ENCODE measurements at regions not wholly inside any gene's neighbourhood (a gene's known extent, or its start where the extent isn't known, plus 50 kb on each side); places are given as distances from the start of the nearest gene placed in this dataset.
"Not testable (repeated sequence)": the region's sequence is repeated elsewhere in the genome, so short reads cannot be mapped to it uniquely, and the experiment has no call there.

DNA sequence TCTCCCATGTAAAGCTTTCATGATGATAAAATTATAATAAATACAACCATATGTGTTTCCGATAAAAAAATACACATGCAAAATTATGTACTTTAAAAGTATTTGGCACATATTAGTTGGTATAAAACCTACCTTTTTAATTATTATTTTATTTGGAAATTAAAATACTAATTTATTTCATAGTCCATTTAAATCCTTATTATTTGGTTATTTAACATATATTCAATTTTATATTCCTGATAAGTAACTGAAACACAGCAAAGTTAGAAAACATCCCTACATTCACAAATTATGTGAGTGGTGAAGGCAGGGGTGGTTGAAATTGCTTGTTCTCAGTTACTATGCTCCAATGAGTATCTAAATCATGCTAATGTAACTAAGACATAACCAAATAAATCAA lies 920.5 kb downstream of the SLITRK1 start:
- H3K9me3 ChIP-seq (ENCODE audit: control insufficient read depth in 4 of 4, low read length in 3 of 4): no peaks in the 10 kb centered on the region
- over 99% methylated on average over 1 of the region's 1 CpG for WGBS

DNA sequence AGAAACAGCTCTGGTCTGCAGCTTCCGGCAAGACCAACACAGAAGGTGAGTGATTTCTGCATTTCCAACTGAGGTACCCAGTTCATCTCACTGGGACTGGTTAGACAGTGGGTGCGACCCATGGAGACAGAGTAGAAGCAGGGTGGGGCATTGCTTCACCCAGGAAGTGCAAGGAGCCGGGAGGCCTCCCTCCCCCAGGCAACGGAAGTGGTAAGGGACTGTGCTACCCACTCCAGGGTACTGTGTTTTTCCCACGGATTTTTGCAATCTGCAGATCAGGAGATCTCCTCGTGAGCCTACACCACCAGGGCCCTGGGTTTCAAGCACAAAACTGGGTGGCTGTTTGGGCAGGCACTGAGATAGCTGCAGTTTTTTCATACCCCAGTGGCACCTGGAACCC lies 929.9 kb downstream of the SLITRK1 start:
- not testable (repeated sequence) for H3K9ac ChIP-seq (ENCODE audit: low read depth in 1 of 2, low read length in 2 of 2); DNase-seq (ENCODE audit: low spot score); H3K9me3 ChIP-seq (ENCODE audit: control insufficient read depth in 4 of 4, low read length in 3 of 4); H3K4me1 ChIP-seq (ENCODE audit: control insufficient read depth in 4 of 4, insufficient read depth in 4 of 4, low read length in 3 of 4); H3K36me3 ChIP-seq (ENCODE audit: control insufficient read depth in 4 of 4, insufficient read depth in 3 of 4, low read depth in 1 of 4, low read length in 3 of 4); H3K27ac ChIP-seq (ENCODE audit: low read depth in 1 of 2, low read length in 2 of 2); H3K27me3 ChIP-seq (ENCODE audit: control insufficient read depth in 4 of 4, insufficient read depth in 4 of 4, low read length in 3 of 4); H3K4me3 ChIP-seq (ENCODE audit: low read depth in 1 of 3, low read length in 3 of 3)
- 75% methylated on average over 6 of the region's 6 CpGs for WGBS

More for the DNA sequence above, 920.5 kb downstream of the SLITRK1 start:
- no peaks in the 10 kb centered on the region for H3K4me1 ChIP-seq (ENCODE audit: control insufficient read depth in 4 of 4, insufficient read depth in 4 of 4, low read length in 3 of 4)
- no peak for DNase-seq (ENCODE audit: low spot score)
- no peaks in the 10 kb centered on the region for H3K36me3 ChIP-seq (ENCODE audit: control insufficient read depth in 4 of 4, insufficient read depth in 3 of 4, low read depth in 1 of 4, low read length in 3 of 4)
- peaks cover 0 to 2% (median 0%) of the 10 kb centered on the region in 4 donors for H3K27me3 ChIP-seq (ENCODE audit: control insufficient read depth in 4 of 4, insufficient read depth in 4 of 4, low read length in 3 of 4)
- no peak overlapping the region for H3K9ac ChIP-seq (ENCODE audit: low read depth in 1 of 2, low read length in 2 of 2)
- TF ChIP-seq RAD21 (IDR thresholded peaks at IDR 0.05) (no peak), SP1 (IDR thresholded peaks at IDR 0.05) (no peak), HNF4G (IDR thresholded peaks at IDR 0.05) (no peak), RXRA (IDR thresholded peaks at IDR 0.05) (no peak), GABPA (IDR thresholded peaks at IDR 0.05 in 1 of 2, conservative IDR thresholded peaks at IDR 0.05 in 1 of 2) (no peak), HNF4A (conservative IDR thresholded peaks at IDR 0.05) (no peak), TAF1 (conservative IDR thresholded peaks at IDR 0.05) (no peak), FOXA2 (IDR thresholded peaks at IDR 0.05) (no peak), YY1 (IDR thresholded peaks at IDR 0.05) (no peak), JUND (IDR thresholded peaks at IDR 0.05) (no peak), EGR1 (IDR thresholded peaks at IDR 0.05; ENCODE audit: low read depth in 2 of 2) (no peak), FOXA1 (IDR thresholded peaks at IDR 0.05) (no peak), NR2F2 (IDR thresholded peaks at IDR 0.05) (no peak)
- TF ChIP-seq, protein P1, sequence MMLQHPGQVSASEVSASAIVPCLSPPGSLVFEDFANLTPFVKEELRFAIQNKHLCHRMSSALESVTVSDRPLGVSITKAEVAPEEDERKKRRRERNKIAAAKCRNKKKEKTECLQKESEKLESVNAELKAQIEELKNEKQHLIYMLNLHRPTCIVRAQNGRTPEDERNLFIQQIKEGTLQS (IDR thresholded peaks at IDR 0.05): no peak
- TF ChIP-seq, protein P2, sequence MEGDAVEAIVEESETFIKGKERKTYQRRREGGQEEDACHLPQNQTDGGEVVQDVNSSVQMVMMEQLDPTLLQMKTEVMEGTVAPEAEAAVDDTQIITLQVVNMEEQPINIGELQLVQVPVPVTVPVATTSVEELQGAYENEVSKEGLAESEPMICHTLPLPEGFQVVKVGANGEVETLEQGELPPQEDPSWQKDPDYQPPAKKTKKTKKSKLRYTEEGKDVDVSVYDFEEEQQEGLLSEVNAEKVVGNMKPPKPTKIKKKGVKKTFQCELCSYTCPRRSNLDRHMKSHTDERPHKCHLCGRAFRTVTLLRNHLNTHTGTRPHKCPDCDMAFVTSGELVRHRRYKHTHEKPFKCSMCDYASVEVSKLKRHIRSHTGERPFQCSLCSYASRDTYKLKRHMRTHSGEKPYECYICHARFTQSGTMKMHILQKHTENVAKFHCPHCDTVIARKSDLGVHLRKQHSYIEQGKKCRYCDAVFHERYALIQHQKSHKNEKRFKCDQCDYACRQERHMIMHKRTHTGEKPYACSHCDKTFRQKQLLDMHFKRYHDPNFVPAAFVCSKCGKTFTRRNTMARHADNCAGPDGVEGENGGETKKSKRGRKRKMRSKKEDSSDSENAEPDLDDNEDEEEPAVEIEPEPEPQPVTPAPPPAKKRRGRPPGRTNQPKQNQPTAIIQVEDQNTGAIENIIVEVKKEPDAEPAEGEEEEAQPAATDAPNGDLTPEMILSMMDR (IDR thresholded peaks at IDR 0.05; ENCODE audit: low read depth, low read length, missing input control): no peak
- TF ChIP-seq, protein P3, sequence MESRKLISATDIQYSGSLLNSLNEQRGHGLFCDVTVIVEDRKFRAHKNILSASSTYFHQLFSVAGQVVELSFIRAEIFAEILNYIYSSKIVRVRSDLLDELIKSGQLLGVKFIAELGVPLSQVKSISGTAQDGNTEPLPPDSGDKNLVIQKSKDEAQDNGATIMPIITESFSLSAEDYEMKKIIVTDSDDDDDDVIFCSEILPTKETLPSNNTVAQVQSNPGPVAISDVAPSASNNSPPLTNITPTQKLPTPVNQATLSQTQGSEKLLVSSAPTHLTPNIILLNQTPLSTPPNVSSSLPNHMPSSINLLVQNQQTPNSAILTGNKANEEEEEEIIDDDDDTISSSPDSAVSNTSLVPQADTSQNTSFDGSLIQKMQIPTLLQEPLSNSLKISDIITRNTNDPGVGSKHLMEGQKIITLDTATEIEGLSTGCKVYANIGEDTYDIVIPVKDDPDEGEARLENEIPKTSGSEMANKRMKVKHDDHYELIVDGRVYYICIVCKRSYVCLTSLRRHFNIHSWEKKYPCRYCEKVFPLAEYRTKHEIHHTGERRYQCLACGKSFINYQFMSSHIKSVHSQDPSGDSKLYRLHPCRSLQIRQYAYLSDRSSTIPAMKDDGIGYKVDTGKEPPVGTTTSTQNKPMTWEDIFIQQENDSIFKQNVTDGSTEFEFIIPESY (IDR thresholded peaks at IDR 0.05): no peak
- TF ChIP-seq, protein P4, sequence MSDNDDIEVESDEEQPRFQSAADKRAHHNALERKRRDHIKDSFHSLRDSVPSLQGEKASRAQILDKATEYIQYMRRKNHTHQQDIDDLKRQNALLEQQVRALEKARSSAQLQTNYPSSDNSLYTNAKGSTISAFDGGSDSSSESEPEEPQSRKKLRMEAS (IDR thresholded peaks at IDR 0.05): no peak
- TF ChIP-seq, protein P5, sequence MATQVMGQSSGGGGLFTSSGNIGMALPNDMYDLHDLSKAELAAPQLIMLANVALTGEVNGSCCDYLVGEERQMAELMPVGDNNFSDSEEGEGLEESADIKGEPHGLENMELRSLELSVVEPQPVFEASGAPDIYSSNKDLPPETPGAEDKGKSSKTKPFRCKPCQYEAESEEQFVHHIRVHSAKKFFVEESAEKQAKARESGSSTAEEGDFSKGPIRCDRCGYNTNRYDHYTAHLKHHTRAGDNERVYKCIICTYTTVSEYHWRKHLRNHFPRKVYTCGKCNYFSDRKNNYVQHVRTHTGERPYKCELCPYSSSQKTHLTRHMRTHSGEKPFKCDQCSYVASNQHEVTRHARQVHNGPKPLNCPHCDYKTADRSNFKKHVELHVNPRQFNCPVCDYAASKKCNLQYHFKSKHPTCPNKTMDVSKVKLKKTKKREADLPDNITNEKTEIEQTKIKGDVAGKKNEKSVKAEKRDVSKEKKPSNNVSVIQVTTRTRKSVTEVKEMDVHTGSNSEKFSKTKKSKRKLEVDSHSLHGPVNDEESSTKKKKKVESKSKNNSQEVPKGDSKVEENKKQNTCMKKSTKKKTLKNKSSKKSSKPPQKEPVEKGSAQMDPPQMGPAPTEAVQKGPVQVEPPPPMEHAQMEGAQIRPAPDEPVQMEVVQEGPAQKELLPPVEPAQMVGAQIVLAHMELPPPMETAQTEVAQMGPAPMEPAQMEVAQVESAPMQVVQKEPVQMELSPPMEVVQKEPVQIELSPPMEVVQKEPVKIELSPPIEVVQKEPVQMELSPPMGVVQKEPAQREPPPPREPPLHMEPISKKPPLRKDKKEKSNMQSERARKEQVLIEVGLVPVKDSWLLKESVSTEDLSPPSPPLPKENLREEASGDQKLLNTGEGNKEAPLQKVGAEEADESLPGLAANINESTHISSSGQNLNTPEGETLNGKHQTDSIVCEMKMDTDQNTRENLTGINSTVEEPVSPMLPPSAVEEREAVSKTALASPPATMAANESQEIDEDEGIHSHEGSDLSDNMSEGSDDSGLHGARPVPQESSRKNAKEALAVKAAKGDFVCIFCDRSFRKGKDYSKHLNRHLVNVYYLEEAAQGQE (IDR thresholded peaks at IDR 0.05): no peak
- no peak overlapping the region for H3K4me3 ChIP-seq (ENCODE audit: low read depth in 1 of 3, low read length in 3 of 3)
- H3K27ac ChIP-seq (ENCODE audit: low read depth in 1 of 2, low read length in 2 of 2): no peak overlapping the region
